GM23338 (cell line): ENCODE measurements at regions not wholly inside any gene's neighbourhood (a gene's known extent, or its start where the extent isn't known, plus 50 kb on each side); places are given as distances from the start of the nearest gene placed in this dataset.
A peak's percentile ranks its signal among the peaks of the same experiment; 100 is the strongest.

Experiments used
- ATAC-seq: fragments of 200-7000 bp; cut with Tn5 transposase; 3 replicates; pipeline ENCODE4 v1.9.1; 2020
- DNase-seq: peaks from one replicate; pipeline ENCODE4 v3.0.0-alpha.2; 2015; ENCODE audit warnings: low spot score
- H2AFZ ChIP-seq: fragments of 200-600 bp; sonication (generic); 2 replicates; pipeline ENCODE4 v1.8.0; 2016; ENCODE audit warnings: antibody characterized with exemption, mild to moderate bottlenecking, moderate library complexity
- H3F3A ChIP-seq: fragments of 200-600 bp; sonication (generic); replicated peaks from 2 replicates; pipeline ENCODE4 v1.8.0; 2017; ENCODE audit warnings: antibody characterized with exemption, mixed run types, low read depth
- H3K27ac ChIP-seq: fragments of 200-600 bp; sonication (generic); 2 replicates; pipeline ENCODE4 v1.6.1; 2016; ENCODE audit warnings: low read depth
- H3K27me3 ChIP-seq: fragments of 200-600 bp; sonication (generic); 2 replicates; pipeline ENCODE4 v1.8.0; 2016; ENCODE audit warnings: mild to moderate bottlenecking, mixed run types, moderate library complexity; ENCODE audit not compliant: insufficient read depth
- H3K36me3 ChIP-seq: fragments of 200-600 bp; sonication (generic); 2 replicates; pipeline ENCODE4 v1.8.0; 2016; ENCODE audit warnings: mild to moderate bottlenecking; ENCODE audit not compliant: insufficient read depth
- H3K4me1 ChIP-seq: fragments of 200-600 bp; sonication (generic); 2 replicates; pipeline ENCODE4 v1.8.0; 2016; ENCODE audit warnings: mild to moderate bottlenecking, moderate library complexity; ENCODE audit not compliant: insufficient read depth
- H3K4me2 ChIP-seq: fragments of 200-600 bp; sonication (generic); 2 replicates; pipeline ENCODE4 v1.7.1; 2017; ENCODE audit warnings: mixed run types
- H3K4me3 ChIP-seq: fragments of 200-600 bp; sonication (generic); 2 replicates; pipeline ENCODE4 v1.6.1; 2016; ENCODE audit warnings: mixed run types
- H3K79me2 ChIP-seq: fragments of 200-600 bp; sonication (generic); replicated peaks from 2 replicates; pipeline ENCODE4 v1.8.0; 2017; ENCODE audit warnings: mild to moderate bottlenecking; ENCODE audit not compliant: insufficient read depth
- H3K9me2 ChIP-seq: fragments of 200-600 bp; sonication (generic); 2 replicates; pipeline ENCODE4 v1.8.0; 2017; ENCODE audit not compliant: insufficient read depth
- H4K20me1 ChIP-seq: fragments of 200-600 bp; sonication (generic); replicated peaks from 2 replicates; pipeline ENCODE4 v1.8.0; 2017; ENCODE audit warnings: mild to moderate bottlenecking; ENCODE audit not compliant: insufficient read depth
- H3K27ac Mint-ChIP-seq: 2 replicates; pipeline ENCODE4 v1.8.0; 2020; ENCODE audit warnings: inconsistent platforms, mild to moderate bottlenecking, moderate library complexity, mixed read lengths
- H3K27me3 Mint-ChIP-seq: 3 replicates; pipeline ENCODE4 v1.8.0; 2022; ENCODE audit warnings: low read depth, mild to moderate bottlenecking, moderate library complexity, mixed read lengths, inconsistent platforms; ENCODE audit not compliant: insufficient read depth, poor library complexity
- H3K36me3 Mint-ChIP-seq: 3 replicates; pipeline ENCODE4 v1.8.0; 2021; ENCODE audit warnings: low read depth, mild to moderate bottlenecking, inconsistent platforms, moderate library complexity, mixed read lengths
- H3K4me1 Mint-ChIP-seq: 3 replicates; pipeline ENCODE4 v1.8.0; 2020; ENCODE audit warnings: mild to moderate bottlenecking, inconsistent platforms, mixed read lengths
- H3K4me3 Mint-ChIP-seq: 3 replicates; pipeline ENCODE4 v1.8.0; 2021; ENCODE audit warnings: moderate library complexity, mild to moderate bottlenecking, inconsistent platforms, mixed read lengths
- H3K9me3 Mint-ChIP-seq: 3 replicates; pipeline ENCODE4 v1.8.0; 2020; ENCODE audit warnings: moderate library complexity, mild to moderate bottlenecking, inconsistent platforms, mixed read lengths
- CREB1 ChIP-seq: fragments of 250-450 bp; sonication (Bioruptor Pico); IDR thresholded peaks from 2 replicates; pipeline ENCODE4 v1.5.0; 2020; ENCODE audit warnings: low read depth, mild to moderate bottlenecking, moderate library complexity
- EZH2 ChIP-seq: fragments of 200-600 bp; sonication (generic); IDR thresholded peaks from one replicate; pipeline ENCODE4 v1.8.0; 2017; ENCODE audit warnings: antibody characterized with exemption, mild to moderate bottlenecking, low read depth; ENCODE audit not compliant: unreplicated experiment
- EZH2phosphoT487 ChIP-seq: fragments of 200-600 bp; sonication (generic); IDR thresholded peaks from one replicate; pipeline ENCODE4 v1.8.1; 2018; ENCODE audit warnings: antibody characterized with exemption; ENCODE audit not compliant: unreplicated experiment
- JUNB ChIP-seq: IDR thresholded peaks from one replicate; pipeline ENCODE4 v1.6.1; 2016; ENCODE audit warnings: antibody characterized with exemption; ENCODE audit not compliant: unreplicated experiment
- NANOG ChIP-seq: IDR thresholded peaks from 2 replicates; pipeline ENCODE4 v1.6.1; 2016; ENCODE audit warnings: antibody characterized with exemption, borderline replicate concordance
- POLR2AphosphoS5 ChIP-seq: IDR thresholded peaks from 2 replicates; pipeline ENCODE4 v1.6.1; 2016; ENCODE audit warnings: antibody characterized with exemption, low read depth
- STAT1 ChIP-seq: IDR thresholded peaks from one replicate; pipeline ENCODE4 v1.6.1; 2016; ENCODE audit warnings: antibody characterized with exemption; ENCODE audit not compliant: unreplicated experiment
- ZNF114 ChIP-seq: fragments of 250-450 bp; sonication (Bioruptor Pico); IDR thresholded peaks from 2 replicates; pipeline ENCODE4 v1.5.0; 2020; ENCODE audit warnings: mild to moderate bottlenecking, moderate library complexity
- ZNF331 ChIP-seq: fragments of 250-450 bp; sonication (Bioruptor Pico); IDR thresholded peaks from 2 replicates; pipeline ENCODE4 v1.5.0; 2020; ENCODE audit warnings: low read depth, mild to moderate bottlenecking, moderate library complexity
- TF ChIP-seq, protein P1 (sequence below): fragments of 250-450 bp; sonication (Bioruptor Pico); IDR thresholded peaks from 2 replicates; pipeline ENCODE4 v1.5.0; 2020; ENCODE audit warnings: mild to moderate bottlenecking, moderate library complexity
- TF ChIP-seq, protein P2 (sequence below): IDR thresholded peaks from one replicate; pipeline ENCODE4 v1.6.1; 2018; ENCODE audit warnings: antibody characterized with exemption; ENCODE audit not compliant: unreplicated experiment
- TF ChIP-seq, protein P3 (sequence below), 2 experiments: fragments of 200-600 bp in 1 of 2; sonication (generic) in 1 of 2; conservative IDR thresholded peaks; 2 replicates each; pipeline versions ENCODE4 v1.5.1 to v1.6.1; 2016 to 2017; ENCODE audit warnings: antibody characterized with exemption in 2 of 2, low read depth in 2 of 2, mild to moderate bottlenecking in 2 of 2, moderate library complexity in 1 of 2
- TF ChIP-seq, protein P4 (sequence below): IDR thresholded peaks from 2 replicates; pipeline ENCODE4 v1.6.1; 2016; ENCODE audit warnings: antibody characterized with exemption

DNA sequence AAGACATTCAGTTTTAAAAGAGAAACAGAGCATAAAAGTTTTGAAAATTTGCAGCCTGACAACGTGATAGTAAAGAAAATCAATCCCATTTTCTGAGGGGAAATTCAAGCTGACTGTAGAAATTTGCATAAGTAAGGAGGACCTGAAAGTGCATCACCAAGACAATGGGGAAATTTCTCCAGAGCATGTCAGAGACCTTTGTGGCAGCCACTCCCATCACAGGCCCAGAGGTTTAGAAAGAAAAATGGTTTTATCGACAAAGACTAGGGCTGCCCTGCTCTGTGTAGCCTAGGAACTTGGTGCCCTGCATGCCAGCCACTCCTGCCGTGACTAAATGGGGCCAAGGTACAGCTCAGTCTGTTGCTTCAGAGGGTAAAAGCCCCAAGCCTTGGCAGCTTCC lies 1640.2 kb upstream of the PRMT6 start:
- Histone ChIP-seq H3K79me2 (no peaks in the 10 kb centered on the region), H3K4me1 (no peaks in the 10 kb centered on the region), H3K36me3 (peaks cover 9% of the 10 kb centered on the region; the same call in 1 of the 2 replicates), H3K4me2 (0 out of 2 replicates have a peak overlapping the region, but pooled peaks have one; percentile 9), H3K27ac (peak overlapping the region; percentile 6; the same call in 1 of the 2 replicates), H4K20me1 (no peaks in the 10 kb centered on the region), H3K9me2 (peaks cover 12% of the 10 kb centered on the region), H3K4me3 (no peak overlapping the region), H2AFZ (no peak overlapping the region), H3K27me3 (no peaks in the 10 kb centered on the region), H3F3A (no peaks in the 10 kb centered on the region)
- peaks cover 15% of the 10 kb centered on the region for H3K4me1 Mint-ChIP-seq
- H3K4me3 Mint-ChIP-seq: no peak overlapping the region
- ATAC-seq (peak; percentile 81), DNase-seq (peak; percentile 48)
- TF ChIP-seq NANOG (no peak), EZH2 (no peak), JUNB (no peak), ZNF114 (CRISPR knock-in tag) (no peak), CREB1 (no peak), ZNF331 (CRISPR knock-in tag) (no peak), POLR2AphosphoS5 (no peak), STAT1 (no peak), EZH2phosphoT487 (no peak)
- TF ChIP-seq, protein P1, sequence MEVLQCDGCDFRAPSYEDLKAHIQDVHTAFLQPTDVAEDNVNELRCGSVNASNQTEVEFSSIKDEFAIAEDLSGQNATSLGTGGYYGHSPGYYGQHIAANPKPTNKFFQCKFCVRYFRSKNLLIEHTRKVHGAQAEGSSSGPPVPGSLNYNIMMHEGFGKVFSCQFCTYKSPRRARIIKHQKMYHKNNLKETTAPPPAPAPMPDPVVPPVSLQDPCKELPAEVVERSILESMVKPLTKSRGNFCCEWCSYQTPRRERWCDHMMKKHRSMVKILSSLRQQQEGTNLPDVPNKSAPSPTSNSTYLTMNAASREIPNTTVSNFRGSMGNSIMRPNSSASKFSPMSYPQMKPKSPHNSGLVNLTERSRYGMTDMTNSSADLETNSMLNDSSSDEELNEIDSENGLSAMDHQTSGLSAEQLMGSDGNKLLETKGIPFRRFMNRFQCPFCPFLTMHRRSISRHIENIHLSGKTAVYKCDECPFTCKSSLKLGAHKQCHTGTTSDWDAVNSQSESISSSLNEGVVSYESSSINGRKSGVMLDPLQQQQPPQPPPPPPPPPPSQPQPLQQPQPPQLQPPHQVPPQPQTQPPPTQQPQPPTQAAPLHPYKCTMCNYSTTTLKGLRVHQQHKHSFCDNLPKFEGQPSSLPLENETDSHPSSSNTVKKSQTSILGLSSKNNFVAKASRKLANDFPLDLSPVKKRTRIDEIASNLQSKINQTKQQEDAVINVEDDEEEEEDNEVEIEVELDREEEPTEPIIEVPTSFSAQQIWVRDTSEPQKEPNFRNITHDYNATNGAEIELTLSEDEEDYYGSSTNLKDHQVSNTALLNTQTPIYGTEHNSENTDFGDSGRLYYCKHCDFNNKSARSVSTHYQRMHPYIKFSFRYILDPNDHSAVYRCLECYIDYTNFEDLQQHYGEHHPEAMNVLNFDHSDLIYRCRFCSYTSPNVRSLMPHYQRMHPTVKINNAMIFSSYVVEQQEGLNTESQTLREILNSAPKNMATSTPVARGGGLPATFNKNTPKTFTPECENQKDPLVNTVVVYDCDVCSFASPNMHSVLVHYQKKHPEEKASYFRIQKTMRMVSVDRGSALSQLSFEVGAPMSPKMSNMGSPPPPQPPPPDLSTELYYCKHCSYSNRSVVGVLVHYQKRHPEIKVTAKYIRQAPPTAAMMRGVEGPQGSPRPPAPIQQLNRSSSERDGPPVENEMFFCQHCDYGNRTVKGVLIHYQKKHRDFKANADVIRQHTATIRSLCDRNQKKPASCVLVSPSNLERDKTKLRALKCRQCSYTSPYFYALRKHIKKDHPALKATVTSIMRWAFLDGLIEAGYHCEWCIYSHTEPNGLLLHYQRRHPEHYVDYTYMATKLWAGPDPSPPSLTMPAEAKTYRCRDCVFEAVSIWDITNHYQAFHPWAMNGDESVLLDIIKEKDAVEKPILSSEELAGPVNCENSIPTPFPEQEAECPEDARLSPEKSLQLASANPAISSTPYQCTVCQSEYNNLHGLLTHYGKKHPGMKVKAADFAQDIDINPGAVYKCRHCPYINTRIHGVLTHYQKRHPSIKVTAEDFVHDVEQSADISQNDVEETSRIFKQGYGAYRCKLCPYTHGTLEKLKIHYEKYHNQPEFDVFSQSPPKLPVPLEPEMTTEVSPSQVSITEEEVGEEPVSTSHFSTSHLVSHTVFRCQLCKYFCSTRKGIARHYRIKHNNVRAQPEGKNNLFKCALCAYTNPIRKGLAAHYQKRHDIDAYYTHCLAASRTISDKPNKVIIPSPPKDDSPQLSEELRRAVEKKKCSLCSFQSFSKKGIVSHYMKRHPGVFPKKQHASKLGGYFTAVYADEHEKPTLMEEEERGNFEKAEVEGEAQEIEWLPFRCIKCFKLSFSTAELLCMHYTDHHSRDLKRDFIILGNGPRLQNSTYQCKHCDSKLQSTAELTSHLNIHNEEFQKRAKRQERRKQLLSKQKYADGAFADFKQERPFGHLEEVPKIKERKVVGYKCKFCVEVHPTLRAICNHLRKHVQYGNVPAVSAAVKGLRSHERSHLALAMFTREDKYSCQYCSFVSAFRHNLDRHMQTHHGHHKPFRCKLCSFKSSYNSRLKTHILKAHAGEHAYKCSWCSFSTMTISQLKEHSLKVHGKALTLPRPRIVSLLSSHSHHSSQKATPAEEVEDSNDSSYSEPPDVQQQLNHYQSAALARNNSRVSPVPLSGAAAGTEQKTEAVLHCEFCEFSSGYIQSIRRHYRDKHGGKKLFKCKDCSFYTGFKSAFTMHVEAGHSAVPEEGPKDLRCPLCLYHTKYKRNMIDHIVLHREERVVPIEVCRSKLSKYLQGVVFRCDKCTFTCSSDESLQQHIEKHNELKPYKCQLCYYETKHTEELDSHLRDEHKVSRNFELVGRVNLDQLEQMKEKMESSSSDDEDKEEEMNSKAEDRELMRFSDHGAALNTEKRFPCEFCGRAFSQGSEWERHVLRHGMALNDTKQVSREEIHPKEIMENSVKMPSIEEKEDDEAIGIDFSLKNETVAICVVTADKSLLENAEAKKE (CRISPR knock-in tag): no peak
- TF ChIP-seq, protein P2, sequence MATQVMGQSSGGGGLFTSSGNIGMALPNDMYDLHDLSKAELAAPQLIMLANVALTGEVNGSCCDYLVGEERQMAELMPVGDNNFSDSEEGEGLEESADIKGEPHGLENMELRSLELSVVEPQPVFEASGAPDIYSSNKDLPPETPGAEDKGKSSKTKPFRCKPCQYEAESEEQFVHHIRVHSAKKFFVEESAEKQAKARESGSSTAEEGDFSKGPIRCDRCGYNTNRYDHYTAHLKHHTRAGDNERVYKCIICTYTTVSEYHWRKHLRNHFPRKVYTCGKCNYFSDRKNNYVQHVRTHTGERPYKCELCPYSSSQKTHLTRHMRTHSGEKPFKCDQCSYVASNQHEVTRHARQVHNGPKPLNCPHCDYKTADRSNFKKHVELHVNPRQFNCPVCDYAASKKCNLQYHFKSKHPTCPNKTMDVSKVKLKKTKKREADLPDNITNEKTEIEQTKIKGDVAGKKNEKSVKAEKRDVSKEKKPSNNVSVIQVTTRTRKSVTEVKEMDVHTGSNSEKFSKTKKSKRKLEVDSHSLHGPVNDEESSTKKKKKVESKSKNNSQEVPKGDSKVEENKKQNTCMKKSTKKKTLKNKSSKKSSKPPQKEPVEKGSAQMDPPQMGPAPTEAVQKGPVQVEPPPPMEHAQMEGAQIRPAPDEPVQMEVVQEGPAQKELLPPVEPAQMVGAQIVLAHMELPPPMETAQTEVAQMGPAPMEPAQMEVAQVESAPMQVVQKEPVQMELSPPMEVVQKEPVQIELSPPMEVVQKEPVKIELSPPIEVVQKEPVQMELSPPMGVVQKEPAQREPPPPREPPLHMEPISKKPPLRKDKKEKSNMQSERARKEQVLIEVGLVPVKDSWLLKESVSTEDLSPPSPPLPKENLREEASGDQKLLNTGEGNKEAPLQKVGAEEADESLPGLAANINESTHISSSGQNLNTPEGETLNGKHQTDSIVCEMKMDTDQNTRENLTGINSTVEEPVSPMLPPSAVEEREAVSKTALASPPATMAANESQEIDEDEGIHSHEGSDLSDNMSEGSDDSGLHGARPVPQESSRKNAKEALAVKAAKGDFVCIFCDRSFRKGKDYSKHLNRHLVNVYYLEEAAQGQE: no peak
- TF ChIP-seq, protein P3, sequence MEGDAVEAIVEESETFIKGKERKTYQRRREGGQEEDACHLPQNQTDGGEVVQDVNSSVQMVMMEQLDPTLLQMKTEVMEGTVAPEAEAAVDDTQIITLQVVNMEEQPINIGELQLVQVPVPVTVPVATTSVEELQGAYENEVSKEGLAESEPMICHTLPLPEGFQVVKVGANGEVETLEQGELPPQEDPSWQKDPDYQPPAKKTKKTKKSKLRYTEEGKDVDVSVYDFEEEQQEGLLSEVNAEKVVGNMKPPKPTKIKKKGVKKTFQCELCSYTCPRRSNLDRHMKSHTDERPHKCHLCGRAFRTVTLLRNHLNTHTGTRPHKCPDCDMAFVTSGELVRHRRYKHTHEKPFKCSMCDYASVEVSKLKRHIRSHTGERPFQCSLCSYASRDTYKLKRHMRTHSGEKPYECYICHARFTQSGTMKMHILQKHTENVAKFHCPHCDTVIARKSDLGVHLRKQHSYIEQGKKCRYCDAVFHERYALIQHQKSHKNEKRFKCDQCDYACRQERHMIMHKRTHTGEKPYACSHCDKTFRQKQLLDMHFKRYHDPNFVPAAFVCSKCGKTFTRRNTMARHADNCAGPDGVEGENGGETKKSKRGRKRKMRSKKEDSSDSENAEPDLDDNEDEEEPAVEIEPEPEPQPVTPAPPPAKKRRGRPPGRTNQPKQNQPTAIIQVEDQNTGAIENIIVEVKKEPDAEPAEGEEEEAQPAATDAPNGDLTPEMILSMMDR (conservative IDR thresholded peaks at IDR 0.05; ENCODE audit: low read depth in 2 of 2): no peak
- TF ChIP-seq, protein P4, sequence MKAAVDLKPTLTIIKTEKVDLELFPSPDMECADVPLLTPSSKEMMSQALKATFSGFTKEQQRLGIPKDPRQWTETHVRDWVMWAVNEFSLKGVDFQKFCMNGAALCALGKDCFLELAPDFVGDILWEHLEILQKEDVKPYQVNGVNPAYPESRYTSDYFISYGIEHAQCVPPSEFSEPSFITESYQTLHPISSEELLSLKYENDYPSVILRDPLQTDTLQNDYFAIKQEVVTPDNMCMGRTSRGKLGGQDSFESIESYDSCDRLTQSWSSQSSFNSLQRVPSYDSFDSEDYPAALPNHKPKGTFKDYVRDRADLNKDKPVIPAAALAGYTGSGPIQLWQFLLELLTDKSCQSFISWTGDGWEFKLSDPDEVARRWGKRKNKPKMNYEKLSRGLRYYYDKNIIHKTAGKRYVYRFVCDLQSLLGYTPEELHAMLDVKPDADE: no peak
- peak overlapping the region; percentile 45; the same call in 1 of the 2 replicates for H3K27ac Mint-ChIP-seq
- H3K36me3 Mint-ChIP-seq: peaks cover 35% of the 10 kb centered on the region
- H3K27me3 Mint-ChIP-seq: peaks cover 11% of the 10 kb centered on the region
- H3K9me3 Mint-ChIP-seq: peaks cover 42% of the 10 kb centered on the region
